ENCODE measurements at regions not wholly inside any gene's neighbourhood (a gene's known extent, or its start where the extent isn't known, plus 50 kb on each side); places are given as distances from the start of the nearest gene placed in this dataset.

- H3K27ac ChIP-seq: peak overlapping the region in 2 of 12 donors; percentile 17 to 66
- DNase-seq (no peak), ATAC-seq (peak in 1 of 4 donors; percentile 24)
- 13 to 23% (median 21%) methylated on average over 2 of the region's 2 CpGs for WGBS, 4 donors
- peaks cover 0 to 24% (median 6%) of the 10 kb centered on the region in 12 donors for H3K4me1 ChIP-seq
- H3K27me3 ChIP-seq: no peaks in the 10 kb centered on the region
- H3K9me3 ChIP-seq: peaks cover 0 to 16% (median 8%) of the 10 kb centered on the region in 12 donors
- intact Hi-C loops (cut with DNase I): no loop called here
- TF ChIP-seq POLR2A (IDR thresholded peaks at IDR 0.05): no peak
- TF ChIP-seq, protein P1, sequence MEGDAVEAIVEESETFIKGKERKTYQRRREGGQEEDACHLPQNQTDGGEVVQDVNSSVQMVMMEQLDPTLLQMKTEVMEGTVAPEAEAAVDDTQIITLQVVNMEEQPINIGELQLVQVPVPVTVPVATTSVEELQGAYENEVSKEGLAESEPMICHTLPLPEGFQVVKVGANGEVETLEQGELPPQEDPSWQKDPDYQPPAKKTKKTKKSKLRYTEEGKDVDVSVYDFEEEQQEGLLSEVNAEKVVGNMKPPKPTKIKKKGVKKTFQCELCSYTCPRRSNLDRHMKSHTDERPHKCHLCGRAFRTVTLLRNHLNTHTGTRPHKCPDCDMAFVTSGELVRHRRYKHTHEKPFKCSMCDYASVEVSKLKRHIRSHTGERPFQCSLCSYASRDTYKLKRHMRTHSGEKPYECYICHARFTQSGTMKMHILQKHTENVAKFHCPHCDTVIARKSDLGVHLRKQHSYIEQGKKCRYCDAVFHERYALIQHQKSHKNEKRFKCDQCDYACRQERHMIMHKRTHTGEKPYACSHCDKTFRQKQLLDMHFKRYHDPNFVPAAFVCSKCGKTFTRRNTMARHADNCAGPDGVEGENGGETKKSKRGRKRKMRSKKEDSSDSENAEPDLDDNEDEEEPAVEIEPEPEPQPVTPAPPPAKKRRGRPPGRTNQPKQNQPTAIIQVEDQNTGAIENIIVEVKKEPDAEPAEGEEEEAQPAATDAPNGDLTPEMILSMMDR (IDR thresholded peaks at IDR 0.05): no peak
- no peaks in the 10 kb centered on the region for H3K36me3 ChIP-seq
- no peak overlapping the region for H3K4me3 ChIP-seq
Measured at GRCh38 chr4:11698033-11698432, 269.3 kb upstream of the HS3ST1 start.

DNA sequence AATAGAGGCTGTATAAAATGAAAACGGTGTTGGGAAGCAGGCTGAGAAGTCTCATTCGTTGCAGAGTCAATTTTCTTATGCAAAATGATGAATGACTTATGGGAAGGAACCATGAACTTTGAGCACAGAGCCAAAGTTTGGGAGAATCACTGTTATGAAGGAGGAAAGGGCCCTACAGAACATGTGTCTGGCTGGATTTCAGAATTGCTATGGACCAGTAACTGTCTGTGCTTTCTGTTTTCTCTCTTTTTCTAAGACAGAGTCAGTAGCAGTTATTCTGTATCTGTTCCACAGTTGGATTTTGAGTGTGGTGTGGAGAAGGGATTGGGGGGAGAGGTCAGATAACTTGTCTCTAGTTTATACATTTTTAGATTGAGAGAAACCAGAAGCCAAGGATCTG is 265.0 kb upstream of the HS3ST1 start:
- intact Hi-C loops (cut with DNase I): no loop called here
- WGBS, 4 donors: 31 to 84% (median 34%) methylated on average over 2 of the region's 2 CpGs
- peaks cover 0 to 19% (median 5%) of the 10 kb centered on the region in 12 donors for H3K4me1 ChIP-seq
- DNase-seq (no peak), ATAC-seq (no peak)
- no peak for TF ChIP-seq POLR2A (IDR thresholded peaks at IDR 0.05)
- TF ChIP-seq, protein P1 (IDR thresholded peaks at IDR 0.05): no peak
- peaks cover 0 to 21% (median 9%) of the 10 kb centered on the region in 12 donors for H3K9me3 ChIP-seq
- no peak overlapping the region for H3K4me3 ChIP-seq
- no peaks in the 10 kb centered on the region for H3K36me3 ChIP-seq
- no peaks in the 10 kb centered on the region for H3K27me3 ChIP-seq
- H3K27ac ChIP-seq: no peak overlapping the region

DNA sequence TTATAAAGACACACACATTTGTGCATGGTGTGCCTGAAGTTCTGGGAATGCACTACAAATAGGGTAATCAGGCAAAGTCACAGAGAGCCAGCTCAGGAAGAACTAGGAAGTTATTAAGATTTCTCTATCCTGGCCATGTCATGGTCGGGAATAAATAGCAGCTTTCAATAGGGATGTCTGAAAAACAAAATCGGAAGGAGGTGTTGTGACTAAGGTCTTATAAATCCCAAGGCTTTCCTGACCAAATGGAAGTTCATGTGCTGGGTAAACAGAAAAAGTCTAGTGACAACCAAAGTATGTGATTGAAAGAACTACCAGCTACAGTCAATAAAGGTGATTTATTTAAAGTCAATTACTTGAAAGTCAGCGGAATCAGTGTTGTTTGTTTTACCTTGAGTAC is 262.5 kb upstream of the HS3ST1 start:
- TF ChIP-seq, protein P1 (IDR thresholded peaks at IDR 0.05): no peak
- no peak for TF ChIP-seq POLR2A (IDR thresholded peaks at IDR 0.05)
- no peak for DNase-seq
- Histone ChIP-seq H3K4me3 (no peak overlapping the region), H3K27me3 (no peaks in the 10 kb centered on the region), H3K4me1 (peaks cover 0 to 4% (median 0%) of the 10 kb centered on the region in 12 donors), H3K9me3 (peaks cover 0 to 21% (median 9%) of the 10 kb centered on the region in 12 donors), H3K36me3 (no peaks in the 10 kb centered on the region), H3K27ac (no peak overlapping the region)
- 74 to 85% (median 81%) methylated on average over 3 of the region's 3 CpGs for WGBS, 4 donors
- intact Hi-C loops (cut with DNase I): no loop called here
- ATAC-seq: no peak

GRCh38 chr4:11687727-11688126 is 259.0 kb upstream of the HS3ST1 start:
- 75 to 87% (median 86%) methylated on average over 1 of the region's 1 CpG for WGBS, 4 donors
- no peaks in the 10 kb centered on the region for H3K27me3 ChIP-seq
- no peak overlapping the region for H3K4me3 ChIP-seq
- H3K36me3 ChIP-seq: no peaks in the 10 kb centered on the region
- intact Hi-C loops (cut with DNase I): no loop called here
- peaks cover 0 to 4% (median 0%) of the 10 kb centered on the region in 12 donors for H3K4me1 ChIP-seq
- no peak overlapping the region for H3K27ac ChIP-seq
- ATAC-seq (no peak), DNase-seq (no peak)
- TF ChIP-seq, protein P1 (IDR thresholded peaks at IDR 0.05): no peak
- TF ChIP-seq POLR2A (IDR thresholded peaks at IDR 0.05): no peak
- H3K9me3 ChIP-seq: peaks cover 0 to 4% (median 0%) of the 10 kb centered on the region in 12 donors

Measured in heart left ventricle (tissue), 16 donors.